ENCODE measurements at regions not wholly inside any gene's neighbourhood (a gene's known extent, or its start where the extent isn't known, plus 50 kb on each side); places are given as distances from the start of the nearest gene placed in this dataset.

GRCh38 chr14:97625477-97625876 lies 828.3 kb downstream of the VRK1 start:
- no peak for DNase-seq

- DNase-seq = no peak
Measured at GRCh38 chr14:97626088-97626487, 828.9 kb downstream of the VRK1 start.

DNA sequence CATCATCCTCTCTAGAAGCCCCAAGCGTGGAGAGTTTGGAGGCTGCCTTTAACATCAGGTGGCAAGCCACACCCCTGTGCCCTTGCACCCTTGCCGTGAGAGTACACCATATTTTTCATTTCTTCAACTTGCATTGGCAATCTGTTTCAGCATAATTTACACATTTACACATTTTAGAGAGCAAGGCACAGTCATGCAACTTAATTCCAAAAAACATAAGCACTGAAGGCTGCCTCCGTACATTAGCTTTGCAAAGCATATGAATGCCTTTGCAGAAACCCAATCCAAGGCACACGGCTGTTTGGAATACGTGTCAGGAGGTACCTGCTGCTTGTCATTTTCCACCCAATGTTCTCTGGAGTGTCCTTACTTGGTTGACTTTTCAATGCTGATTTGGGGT lies 833.1 kb downstream of the VRK1 start:
- no peak for DNase-seq

- DNase-seq = no peak
Measured at GRCh38 chr14:97633131-97633738, 836.1 kb downstream of the VRK1 start.

GRCh38 chr14:97634751-97635150 lies 837.6 kb downstream of the VRK1 start:
- no peak for DNase-seq

GRCh38 chr14:97638864-97639263 lies 841.7 kb downstream of the VRK1 start:
- DNase-seq = no peak

- no peak for DNase-seq
Measured at GRCh38 chr14:97640031-97640430, 842.8 kb downstream of the VRK1 start.

DNA sequence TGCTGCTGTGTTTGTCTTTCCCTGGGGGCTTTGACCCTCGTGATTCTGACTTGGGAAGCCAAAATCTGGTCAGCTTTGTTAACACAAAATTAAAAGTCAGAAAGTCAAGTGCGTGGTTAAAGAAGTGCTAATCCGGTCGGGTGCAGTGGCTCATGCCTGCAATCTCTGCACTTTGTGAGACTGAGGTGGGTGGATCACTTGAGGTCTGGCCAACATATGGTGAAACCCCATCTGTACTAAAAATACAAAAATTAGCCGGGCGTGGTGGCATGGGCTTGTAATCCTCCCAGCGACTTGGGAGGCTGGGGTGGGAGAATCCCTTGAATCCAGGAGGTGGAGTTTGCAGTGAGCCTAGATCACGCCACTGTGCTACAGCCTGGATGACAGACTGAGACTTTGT lies 844.6 kb downstream of the VRK1 start:
- no peak for DNase-seq

- DNase-seq = no peak
Measured at GRCh38 chr14:97642631-97643030, 845.4 kb downstream of the VRK1 start.

DNA sequence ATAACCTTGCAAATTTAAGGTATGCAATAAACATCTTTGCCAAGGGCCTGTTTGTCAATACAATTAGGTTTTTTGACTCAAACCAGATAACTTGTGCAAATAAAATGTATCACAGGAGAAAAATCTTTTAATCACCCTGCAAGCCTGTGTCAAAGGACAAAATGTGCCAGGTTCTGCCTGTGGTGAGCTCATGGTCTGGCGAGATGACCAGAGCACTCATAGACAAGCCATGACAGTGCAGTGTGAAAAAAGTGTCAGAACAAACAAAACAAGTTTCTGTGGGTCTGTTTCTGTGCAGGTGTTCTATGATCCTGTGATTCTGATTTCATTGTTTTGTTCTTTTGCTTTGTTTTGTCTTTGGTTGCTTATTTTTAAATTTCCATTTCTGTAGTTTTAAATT lies 847.2 kb downstream of the VRK1 start:
- no peak for DNase-seq

- DNase-seq = no peak
Measured at GRCh38 chr14:97649752-97650151, 852.6 kb downstream of the VRK1 start.

DNA sequence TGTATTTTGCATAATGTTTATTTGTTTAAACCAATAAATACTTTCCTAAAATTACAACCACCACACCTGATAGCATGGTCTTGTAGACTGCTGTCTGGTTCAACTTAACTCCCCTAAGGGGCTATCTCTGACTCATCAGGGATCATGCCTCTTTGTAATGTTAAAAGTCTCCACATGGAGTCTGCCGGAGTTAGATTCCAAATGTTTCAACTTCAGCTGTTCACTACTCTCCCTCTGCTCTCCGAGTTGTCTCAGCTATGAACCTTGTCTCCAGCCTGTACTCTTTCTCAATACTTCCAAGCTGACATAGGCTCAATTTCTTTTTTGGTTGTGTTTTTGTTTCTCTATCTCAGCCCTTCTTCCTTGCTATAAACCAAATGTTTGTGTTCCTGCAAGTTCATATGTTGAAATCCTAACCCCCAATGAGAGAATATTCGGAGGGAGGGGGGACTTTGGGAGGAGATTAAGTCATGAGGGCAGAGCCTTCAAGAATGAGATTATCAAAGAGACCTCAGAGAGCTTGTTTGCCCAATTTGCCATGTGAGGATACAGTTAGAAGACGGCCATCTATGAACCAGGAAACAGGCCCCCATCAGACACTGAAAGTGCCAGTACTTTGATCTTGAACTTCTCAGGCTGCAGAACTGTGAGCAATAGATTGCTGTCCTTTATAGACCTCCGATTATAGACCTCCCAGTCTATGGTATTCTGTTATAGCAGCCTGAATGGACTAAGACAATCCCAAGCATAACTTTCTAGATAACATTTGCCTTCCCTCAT lies 858.2 kb downstream of the VRK1 start:
- no peak for DNase-seq

- DNase-seq = no peak
Measured at GRCh38 chr14:97657609-97658008, 860.4 kb downstream of the VRK1 start.

- DNase-seq = no peak
Measured at GRCh38 chr14:97687944-97688630, 890.9 kb downstream of the VRK1 start.

DNA sequence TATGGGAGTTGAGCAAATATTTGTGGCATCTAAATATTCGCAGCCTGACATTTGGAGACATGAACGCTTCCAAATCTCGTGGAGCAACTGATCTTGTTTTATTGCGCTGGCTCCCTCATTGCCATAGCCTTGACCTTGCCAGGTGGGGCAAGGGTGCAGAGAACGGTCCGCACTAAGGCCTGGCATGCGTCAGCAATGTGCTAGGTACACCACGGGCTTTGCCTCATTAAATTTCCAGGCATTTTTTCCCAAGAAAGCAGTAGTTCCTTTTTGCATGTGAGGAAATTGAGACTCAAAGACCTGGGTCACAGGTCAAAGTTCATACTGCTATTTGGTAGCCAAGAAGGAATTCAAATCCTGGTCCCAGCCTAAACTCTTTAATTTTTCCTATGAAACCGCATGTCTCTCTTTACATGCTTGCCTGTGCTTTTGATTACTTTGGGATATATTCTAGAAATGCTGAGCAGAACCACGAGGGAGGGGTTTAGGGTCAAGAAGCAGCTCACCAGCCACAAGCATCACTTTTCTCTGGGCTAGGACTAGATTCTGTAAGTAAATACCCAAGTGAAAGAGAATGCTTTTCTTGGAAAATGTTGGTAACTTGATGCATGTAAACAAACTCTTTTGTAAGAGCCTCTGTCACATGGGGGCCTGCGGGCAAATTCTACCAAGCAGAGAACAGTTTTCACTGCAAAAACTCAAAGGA lies 891.6 kb downstream of the VRK1 start:
- DNase-seq = no peak

GRCh38 chr14:97692084-97692483 lies 894.9 kb downstream of the VRK1 start:
- DNase-seq = no peak

GRCh38 chr14:97695456-97695981 lies 898.3 kb downstream of the VRK1 start:
- no peak for DNase-seq

- DNase-seq = no peak
Measured at GRCh38 chr14:97697772-97698171, 900.6 kb downstream of the VRK1 start.

DNA sequence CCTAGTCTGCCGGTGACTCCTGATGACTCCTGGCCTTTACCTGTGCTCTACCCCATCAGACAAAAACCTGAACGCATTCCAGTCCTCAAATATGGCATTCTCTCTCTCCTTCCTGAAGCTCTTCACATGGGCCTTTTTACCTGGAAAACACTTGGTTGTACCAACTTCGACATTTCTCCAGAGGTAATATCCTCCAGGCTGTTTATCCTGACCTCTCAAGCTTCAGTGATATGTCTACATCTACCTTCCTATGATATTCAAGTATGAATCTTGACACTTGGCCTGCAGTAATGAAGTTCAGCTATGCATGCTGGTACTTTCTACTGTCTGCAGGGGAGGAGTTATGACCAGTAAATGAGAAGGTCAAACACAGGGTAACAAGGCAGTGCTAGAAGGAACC lies 901.8 kb downstream of the VRK1 start:
- DNase-seq = no peak

DNA sequence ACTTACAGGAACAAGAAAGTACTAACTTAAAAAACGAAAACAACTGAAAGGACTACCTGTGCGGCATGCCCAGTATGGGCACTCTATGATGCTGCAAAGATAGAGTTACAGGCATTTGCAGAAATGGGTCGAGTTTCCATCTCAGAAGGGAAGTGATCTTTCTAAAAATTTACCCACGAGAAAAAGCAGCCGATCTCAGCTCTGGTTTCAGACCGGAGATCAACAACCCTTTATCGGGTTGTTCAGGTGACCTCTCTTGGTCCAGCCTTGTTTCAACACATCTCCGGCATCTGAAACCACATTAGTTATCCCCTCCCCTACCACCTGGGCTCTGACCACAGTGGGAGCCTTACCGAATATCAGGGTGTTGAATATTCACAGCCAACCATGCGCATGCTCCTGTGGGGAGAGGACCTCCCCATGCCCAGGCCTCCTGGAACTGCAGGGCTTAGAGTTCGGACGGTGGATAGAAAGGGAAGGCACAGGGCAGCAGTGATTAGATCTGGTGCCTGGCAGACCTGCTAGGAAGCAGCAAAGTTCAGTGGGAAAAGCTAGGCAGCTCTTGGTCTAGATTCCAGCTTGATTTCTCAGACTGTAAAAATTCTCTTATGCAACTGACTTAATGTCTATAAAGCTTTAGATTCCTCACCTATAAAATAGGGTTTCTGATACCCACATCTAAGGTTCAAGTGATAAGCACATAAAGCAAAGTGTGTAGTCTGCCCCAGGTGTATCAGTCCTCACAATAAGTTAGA lies 906.0 kb downstream of the VRK1 start:
- DNase-seq = no peak

GRCh38 chr14:97704316-97704885 lies 907.2 kb downstream of the VRK1 start:
- no peak for DNase-seq

DNA sequence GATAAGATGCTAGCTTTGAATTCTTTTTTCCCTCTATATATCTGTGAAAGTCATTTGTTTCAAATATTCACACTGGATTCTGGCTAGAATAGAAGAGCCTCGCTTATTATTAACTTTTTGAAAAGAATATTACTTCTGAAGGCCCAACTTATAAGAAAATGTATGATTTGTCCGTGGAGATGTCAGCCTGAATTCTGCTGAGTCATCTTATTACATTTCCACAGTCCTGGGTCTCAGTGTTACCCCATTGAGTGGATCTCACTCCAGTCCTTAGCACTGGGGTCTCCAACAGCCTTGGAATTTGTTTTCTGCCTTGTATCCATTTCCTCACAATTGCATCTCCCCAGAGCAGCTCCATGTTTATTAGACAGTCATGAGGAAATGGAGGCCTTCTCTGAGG lies 907.9 kb downstream of the VRK1 start:
- no peak for DNase-seq
